HepG2 (cell line): ENCODE measurements at regions not wholly inside any gene's neighbourhood (a gene's known extent, or its start where the extent isn't known, plus 50 kb on each side); places are given as distances from the start of the nearest gene placed in this dataset.

ENCODE experiments used
- ATAC-seq: fragments of 200-7000 bp; cut with Tn5 transposase; 3 replicates; pipeline ENCODE4 v1.9.1; 2020; ENCODE audit warnings: mild to moderate bottlenecking, moderate library complexity
- BruUV-seq: library from RNA; stranded (reverse); fragments of 400-500 nt; replicated peaks from 2 replicates; lab custom pipeline; 2021; lab: Mats Ljungman, UMichigan
- CTCF ChIA-PET: fragments of 300-600 bp; formaldehyde crosslinking; extraction: SDS; loops from one replicate; lab custom pipeline; 2021; ENCODE audit warnings: low total read pairs, inconsistent platforms, low intra/inter-chr PET ratio; lab: Yijun Ruan, JAX
- POLR2A ChIA-PET: fragments of 350-600 bp; sonication (Branson Sonifier 250); formaldehyde crosslinking; loops from one replicate; lab custom pipeline; 2020; ENCODE audit warnings: antibody characterized with exemption, inconsistent platforms; lab: Yijun Ruan, JAX
- DNase-seq: peaks from one replicate; pipeline ENCODE4 v3.0.0-alpha.2; 2015; ENCODE audit warnings: low spot score
- FAIRE-seq: peaks from 3 replicates; lab custom pipeline; 2011; peaks lifted over from hg19 to GRCh38; lab: Jason Lieb, UNC
- H2AFZ ChIP-seq: one replicate; pipeline ENCODE4 v1.6.1; 2011; ENCODE audit warnings: low read length, inconsistent platforms
- H3K27ac ChIP-seq: fragments of 300-600 bp; 3 replicates; pipeline ENCODE4 v1.8.0; 2011; ENCODE audit warnings: mixed run types, mild to moderate bottlenecking, mixed read lengths, low read length, inconsistent platforms; ENCODE audit not compliant: insufficient read depth; ENCODE audit errors: extremely low read length
- H3K27me3 ChIP-seq, 2 experiments: fragments of 200-600 bp in 1 of 2; 2 replicates in 1 of 2; 3 replicates in 1 of 2; pipeline versions ENCODE4 v1.6.0 to v1.8.0; 2011; ENCODE audit warnings: low read length in 2 of 2, mild to moderate bottlenecking in 2 of 2, moderate library complexity in 2 of 2, inconsistent platforms in 1 of 2; ENCODE audit not compliant: insufficient read depth in 2 of 2, control insufficient read depth in 1 of 2
- H3K36me3 ChIP-seq, 2 experiments: fragments of 200-600 bp in 1 of 2; replicated peaks in 1 of 2; 2 replicates in 1 of 2; 3 replicates in 1 of 2; pipeline versions ENCODE4 v1.5.1 to v1.8.0; 2011; ENCODE audit warnings: low read length in 2 of 2, inconsistent platforms in 1 of 2; ENCODE audit not compliant: insufficient read depth in 2 of 2, control insufficient read depth in 1 of 2
- H3K4me1 ChIP-seq: 2 replicates; pipeline ENCODE4 v1.5.1; 2012; ENCODE audit warnings: low read length, inconsistent platforms; ENCODE audit not compliant: insufficient read depth
- H3K4me2 ChIP-seq: 2 replicates; pipeline ENCODE4 v1.6.0; 2011; ENCODE audit warnings: low read depth, low read length, inconsistent platforms
- H3K4me3 ChIP-seq, 3 experiments: fragments of 200-600 bp in 1 of 3; sonication (generic), shearing (Covaris generic) in 1 of 3; replicated peaks in 1 of 3; 2 replicates each; pipeline ENCODE4 v1.5.1; 2011 to 2016; ENCODE audit warnings: low read length in 3 of 3, inconsistent platforms in 2 of 3, low read depth in 2 of 3, mild to moderate bottlenecking in 2 of 3, control low read depth in 1 of 3, mixed read lengths in 1 of 3; ENCODE audit not compliant: insufficient read depth in 1 of 3
- H3K79me2 ChIP-seq: one replicate; pipeline ENCODE4 v1.6.1; 2011; ENCODE audit warnings: low read length, inconsistent platforms; ENCODE audit not compliant: insufficient read depth
- H3K9ac ChIP-seq: 2 replicates; pipeline ENCODE4 v1.6.0; 2011; ENCODE audit warnings: mild to moderate bottlenecking, low read depth, low read length, inconsistent platforms; ENCODE audit not compliant: insufficient read depth
- H3K9me3 ChIP-seq: 2 replicates; pipeline ENCODE4 v1.5.1; 2012; ENCODE audit warnings: mild to moderate bottlenecking, low read length
- H4K20me1 ChIP-seq: 2 replicates; pipeline ENCODE4 v1.6.0; 2011; ENCODE audit warnings: inconsistent platforms, mild to moderate bottlenecking, low read length, moderate library complexity; ENCODE audit not compliant: insufficient read depth
- BORCS8-MEF2B ChIP-seq: sonication (generic); formaldehyde crosslinking; IDR thresholded peaks from 2 replicates; pipeline ENCODE4 v1.8.0; 2022; ENCODE audit warnings: mild to moderate bottlenecking, missing genetic modification reagents
- KDM4B ChIP-seq: sonication (generic); formaldehyde crosslinking; IDR thresholded peaks from 2 replicates; pipeline ENCODE4 v1.4.0; 2020; ENCODE audit warnings: missing genetic modification reagents
- MEIS1 ChIP-seq: sonication (generic); formaldehyde crosslinking; IDR thresholded peaks from 2 replicates; pipeline ENCODE4 v1.9.0; 2021; ENCODE audit warnings: mild to moderate bottlenecking, missing genetic modification reagents, moderate library complexity, borderline replicate concordance
- REXO4 ChIP-seq: sonication (generic); formaldehyde crosslinking; IDR thresholded peaks from 2 replicates; pipeline ENCODE4 v1.8.0; 2022; ENCODE audit warnings: missing genetic modification reagents, mild to moderate bottlenecking, borderline replicate concordance
- TBL1XR1 ChIP-seq: fragments of 150-350 bp; IDR thresholded peaks from 2 replicates; pipeline ENCODE4 v1.6.1; 2014; ENCODE audit warnings: borderline replicate concordance, low read length; ENCODE audit not compliant: partially characterized antibody
- THAP9 ChIP-seq: sonication (generic); formaldehyde crosslinking; IDR thresholded peaks from 2 replicates; pipeline ENCODE4; 2020; ENCODE audit warnings: missing genetic modification reagents, mild to moderate bottlenecking, borderline replicate concordance
- TP53 ChIP-seq: sonication (generic); formaldehyde crosslinking; conservative IDR thresholded peaks from 2 replicates; pipeline ENCODE4 v1.4.0; 2020; ENCODE audit warnings: missing genetic modification reagents
- ZNF780A ChIP-seq: sonication (generic); formaldehyde crosslinking; IDR thresholded peaks from 2 replicates; pipeline ENCODE4 v1.8.0; 2022; ENCODE audit warnings: mild to moderate bottlenecking, missing genetic modification reagents, moderate library complexity
- WGBS: methylation state at CpG from one replicate; pipeline ENCODE4 v1.1.6; 2017; ENCODE audit warnings: low lambda C conversion rate; 5-methylcytosine and 5-hydroxymethylcytosine counted together
- in situ Hi-C: cut with HindIII; loops from 2 replicates; pipeline ENCODE4 v1.10.0; 2017; ENCODE audit warnings: low pct_unique_long_range_greater_than_20kb; ENCODE audit not compliant: extremely low pct_ligation_motif_present
- intact Hi-C: fragments of 100-400 bp; cut with micrococcal nuclease; formaldehyde crosslinking; loops from one replicate; pipeline ENCODE4 v1.10.0; 2022; ENCODE audit not compliant: unreplicated experiment

GRCh38 chr2:106653465-106653864 lies 166.3 kb downstream of the CD8B2 start:
- FAIRE-seq (no peak), ATAC-seq (no peak), DNase-seq (no peak)
- Histone ChIP-seq H2AFZ (no peak overlapping the region), H3K4me3 (no peak overlapping the region), H3K79me2 (no peaks in the 10 kb centered on the region), H3K27me3 (peaks cover 0 to 4% of the 10 kb centered on the region in 2 experiments; a peak in 1 of 5 replicates), H3K36me3 (no peaks in the 10 kb centered on the region), H3K4me2 (no peak overlapping the region), H3K9ac (no peak overlapping the region), H3K9me3 (no peaks in the 10 kb centered on the region), H3K4me1 (no peaks in the 10 kb centered on the region), H4K20me1 (no peaks in the 10 kb centered on the region), H3K27ac (no peak overlapping the region)
- in situ Hi-C loops (no loop called here), intact Hi-C loops (no loop called here)
- ChIA-PET POLR2A (no interaction called here), CTCF (no interaction called here)
- WGBS, result under 1% methylated on average over 6 of the region's 6 CpGs
- TF ChIP-seq TBL1XR1, result no peak
- TF ChIP-seq REXO4, result no peak
- TF ChIP-seq ZNF780A (CRISPR knock-in tag), result no peak
- no peak for TF ChIP-seq BORCS8-MEF2B (CRISPR knock-in tag)
- TF ChIP-seq MEIS1 (CRISPR knock-in tag), result no peak
- TF ChIP-seq TP53 (CRISPR knock-in tag), result no peak
- no peak for TF ChIP-seq KDM4B (CRISPR knock-in tag)
- TF ChIP-seq THAP9 (CRISPR knock-in tag), result no peak
- BruUV-seq, result no TSS peak
